ENCODE measurements at regions not wholly inside any gene's neighbourhood (a gene's known extent, or its start where the extent isn't known, plus 50 kb on each side); places are given as distances from the start of the nearest gene placed in this dataset.

GRCh38 chr9:108517651-108518365 lies 338.0 kb downstream of the ACTL7B start:
- ATAC-seq = no peak
- no peaks in the 10 kb centered on the region for H3K36me3 ChIP-seq (replicated peaks in 1 of 2; ENCODE audit: control insufficient read depth in 1 of 2, insufficient read depth in 2 of 2, low read length in 2 of 2)
- H4K20me1 ChIP-seq (ENCODE audit: insufficient read depth, low read length) = no peaks in the 10 kb centered on the region
- ChIA-PET CTCF (ENCODE audit: low intra/inter-chr PET ratio, low total read pairs) (no interaction called here), POLR2A (no interaction called here)
- in situ Hi-C loops (cut with HindIII; ENCODE audit: extremely low pct_ligation_motif_present, low pct_unique_long_range_greater_than_20kb) = no loop called here
- H3K27me3 ChIP-seq (ENCODE audit: control insufficient read depth in 1 of 2, insufficient read depth in 2 of 2, low read length in 2 of 2) = 0 out of 5 replicates have a peak, but pooled peaks cover 0 to 4% of the 10 kb centered on the region in 2 experiments
- TF ChIP-seq HOXD1 (CRISPR knock-in tag; IDR thresholded peaks at IDR 0.05) = no peak
- no peak for TF ChIP-seq ZNF350 (CRISPR knock-in tag; IDR thresholded peaks at IDR 0.05; ENCODE audit: borderline replicate concordance, low read depth)
- no peak for TF ChIP-seq DPF2 (CRISPR knock-in tag; IDR thresholded peaks at IDR 0.05; ENCODE audit: borderline replicate concordance, low read depth)
- TF ChIP-seq ZNF546 (CRISPR knock-in tag; conservative IDR thresholded peaks at IDR 0.05) = no peak
- no peak for TF ChIP-seq MEIS1 (CRISPR knock-in tag; IDR thresholded peaks at IDR 0.05; ENCODE audit: borderline replicate concordance)
- no peak for TF ChIP-seq ZNF652 (CRISPR knock-in tag; IDR thresholded peaks at IDR 0.05; ENCODE audit: borderline replicate concordance, low read depth)
- TF ChIP-seq ZNF207 (IDR thresholded peaks at IDR 0.05; ENCODE audit: borderline replicate concordance) = no peak
- no peak for TF ChIP-seq ZFY (CRISPR knock-in tag; IDR thresholded peaks at IDR 0.05)
- TF ChIP-seq FOSL2 (CRISPR knock-in tag; IDR thresholded peaks at IDR 0.05) = no peak
- TF ChIP-seq BRCA1 (CRISPR knock-in tag; IDR thresholded peaks at IDR 0.05) = no peak
- no peak for TF ChIP-seq POLR2AphosphoS5 (IDR thresholded peaks at IDR 0.05; ENCODE audit: low read depth, low read length)
- TF ChIP-seq FOXJ3 (CRISPR knock-in tag; IDR thresholded peaks at IDR 0.05; ENCODE audit: borderline replicate concordance) = no peak
- H3K9ac ChIP-seq (ENCODE audit: insufficient read depth, low read depth, low read length) = no peak overlapping the region
- no TSS peak for BruUV-seq (replicated peaks)
- no peak overlapping the region for H3K4me2 ChIP-seq (ENCODE audit: low read depth, low read length)
- no peak for FAIRE-seq
- no peak overlapping the region for H3K4me3 ChIP-seq (replicated peaks in 1 of 3; ENCODE audit: insufficient read depth in 1 of 3, low read depth in 2 of 3, low read length in 3 of 3)
- no peak for DNase-seq (ENCODE audit: low spot score)
- H3K79me2 ChIP-seq (ENCODE audit: insufficient read depth, low read length) = no peaks in the 10 kb centered on the region
- no peak overlapping the region for H3K27ac ChIP-seq (ENCODE audit: extremely low read length, insufficient read depth, low read length)
- H3K9me3 ChIP-seq (ENCODE audit: low read length) = no peaks in the 10 kb centered on the region
- no peaks in the 10 kb centered on the region for H3K4me1 ChIP-seq (ENCODE audit: insufficient read depth, low read length)
- H2AFZ ChIP-seq (ENCODE audit: low read length) = no peak overlapping the region
- WGBS (ENCODE audit: low lambda C conversion rate) = 41% methylated on average over 9 of the region's 9 CpGs
- intact Hi-C loops (cut with micrococcal nuclease; ENCODE audit: unreplicated experiment) = no loop called here

Measured in HepG2 (cell line).